ENCODE measurements at regions not wholly inside any gene's neighbourhood (a gene's known extent, or its start where the extent isn't known, plus 50 kb on each side); places are given as distances from the start of the nearest gene placed in this dataset.

GRCh38 chr7:115883629-115884028, 146.9 kb downstream of the TFEC start:
- no peak overlapping the region for H3K27ac Mint-ChIP-seq
- H3K4me1 Mint-ChIP-seq: no peaks in the 10 kb centered on the region
- DNase-seq: no peak
- no peaks in the 10 kb centered on the region for H3K36me3 Mint-ChIP-seq
- no peaks in the 10 kb centered on the region for H3K9me3 Mint-ChIP-seq
- no peak overlapping the region for H3K4me3 Mint-ChIP-seq
- CTCF ChIA-PET: no interaction called here
- no peaks in the 10 kb centered on the region for H3K27me3 Mint-ChIP-seq

GRCh38 chr7:115881476-115881875, 149.1 kb downstream of the TFEC start:
- Mint-ChIP-seq H3K36me3 (no peaks in the 10 kb centered on the region), H3K27ac (no peak overlapping the region), H3K9me3 (no peaks in the 10 kb centered on the region), H3K4me1 (no peaks in the 10 kb centered on the region), H3K4me3 (no peak overlapping the region), H3K27me3 (no peaks in the 10 kb centered on the region)
- CTCF ChIA-PET: no interaction called here
- no peak for DNase-seq

- H3K4me1 Mint-ChIP-seq: no peaks in the 10 kb centered on the region
- no peaks in the 10 kb centered on the region for H3K9me3 Mint-ChIP-seq
- no peaks in the 10 kb centered on the region for H3K27me3 Mint-ChIP-seq
- no peak for DNase-seq
- H3K27ac Mint-ChIP-seq: no peak overlapping the region
- CTCF ChIA-PET: no interaction called here
- no peaks in the 10 kb centered on the region for H3K36me3 Mint-ChIP-seq
- no peak overlapping the region for H3K4me3 Mint-ChIP-seq
Observed at GRCh38 chr7:115879171-115879570, 151.4 kb downstream of the TFEC start.

DNA sequence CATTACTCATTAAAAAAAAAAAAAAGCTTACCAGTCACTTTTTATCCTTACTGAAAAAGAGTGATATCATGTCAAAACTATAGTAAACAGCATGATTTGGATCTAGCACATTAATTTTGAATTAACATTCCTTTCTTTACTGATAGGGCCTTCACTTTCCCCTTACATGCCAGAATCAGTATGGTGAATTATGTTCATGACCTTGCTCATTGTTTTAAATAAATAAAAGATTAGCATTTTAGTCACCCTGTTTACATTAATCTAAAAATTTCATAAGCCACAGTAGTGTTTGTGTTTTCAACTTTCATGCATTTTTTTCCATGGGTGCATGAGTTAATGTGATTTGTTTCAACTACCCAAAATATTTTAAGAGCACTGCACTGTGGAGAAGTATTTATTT, 160.8 kb downstream of the TFEC start:
- Mint-ChIP-seq H3K9me3 (no peaks in the 10 kb centered on the region), H3K36me3 (no peaks in the 10 kb centered on the region), H3K27ac (no peak overlapping the region), H3K4me3 (no peak overlapping the region), H3K27me3 (no peaks in the 10 kb centered on the region), H3K4me1 (no peaks in the 10 kb centered on the region)
- no peak for DNase-seq
- CTCF ChIA-PET: interaction anchor here (0.7 kb wide), 1 partner anchor 42 kb away, joined by 3 read pairs; no protein-coding TSS in a partner anchor

DNA sequence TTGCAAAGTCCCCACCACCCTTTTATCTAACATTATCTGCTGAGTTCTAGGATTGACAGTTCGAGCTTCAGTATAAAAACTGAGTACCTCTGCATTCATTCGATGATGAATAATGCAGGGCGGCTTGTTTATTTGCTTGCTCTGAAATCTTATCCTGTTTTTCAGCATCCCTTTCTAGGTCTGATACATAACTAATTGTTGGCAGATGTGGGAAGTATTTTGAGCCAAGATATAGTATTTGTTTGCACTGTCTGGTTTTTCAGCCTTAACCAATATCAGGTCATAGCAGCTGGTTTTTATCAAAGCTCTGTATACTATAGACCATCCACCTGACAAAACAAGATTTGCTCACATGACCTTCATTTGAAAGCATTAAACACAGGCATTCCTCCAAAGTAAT, 161.4 kb downstream of the TFEC start:
- no peaks in the 10 kb centered on the region for H3K36me3 Mint-ChIP-seq
- no peaks in the 10 kb centered on the region for H3K4me1 Mint-ChIP-seq
- H3K27ac Mint-ChIP-seq: no peak overlapping the region
- H3K9me3 Mint-ChIP-seq: no peaks in the 10 kb centered on the region
- CTCF ChIA-PET: no interaction called here
- no peak overlapping the region for H3K4me3 Mint-ChIP-seq
- H3K27me3 Mint-ChIP-seq: no peaks in the 10 kb centered on the region
- DNase-seq: no peak

DNA sequence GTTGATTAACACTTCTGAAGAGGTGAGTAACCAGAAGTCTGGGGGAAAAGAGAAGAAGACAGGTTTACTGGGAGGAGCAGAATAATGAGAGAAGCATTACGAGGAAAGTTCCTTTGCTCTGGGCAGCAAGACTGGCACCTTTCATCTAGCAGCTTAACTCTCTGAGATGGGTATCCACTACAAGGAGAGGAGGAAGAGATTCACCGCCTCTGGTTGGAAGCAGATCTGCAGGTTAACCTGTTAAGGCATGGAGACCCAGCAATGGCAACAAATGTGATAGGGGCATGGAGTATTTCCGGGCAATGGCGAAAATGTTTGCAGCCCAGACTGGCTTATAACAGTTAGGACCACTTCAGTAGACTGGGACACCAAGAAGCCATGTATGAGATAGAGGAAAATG, 162.2 kb downstream of the TFEC start:
- CTCF ChIA-PET: no interaction called here
- Mint-ChIP-seq H3K27me3 (no peaks in the 10 kb centered on the region), H3K9me3 (no peaks in the 10 kb centered on the region), H3K27ac (no peak overlapping the region), H3K4me1 (no peaks in the 10 kb centered on the region), H3K36me3 (no peaks in the 10 kb centered on the region), H3K4me3 (no peak overlapping the region)
- DNase-seq: no peak

DNA sequence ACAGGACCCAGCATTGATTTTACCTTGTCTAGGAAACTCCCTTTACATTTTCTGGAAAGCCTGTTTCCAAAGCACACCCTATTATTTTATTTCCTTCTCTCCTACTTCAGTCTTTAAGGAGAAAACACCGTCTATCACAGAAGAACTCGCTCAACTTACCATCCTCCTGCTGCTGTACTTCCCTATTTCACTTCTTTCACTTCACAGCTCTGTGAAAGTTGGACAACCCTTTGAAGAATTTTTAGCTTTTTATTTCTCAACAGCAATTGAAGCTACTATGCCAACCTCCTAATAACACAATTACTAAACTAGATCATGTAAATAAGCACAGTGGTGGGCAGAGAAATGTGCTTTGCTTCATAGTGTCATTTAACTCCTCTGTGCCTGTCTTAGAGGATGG, 166.5 kb downstream of the TFEC start:
- H3K4me3 Mint-ChIP-seq: no peak overlapping the region
- no peaks in the 10 kb centered on the region for H3K27me3 Mint-ChIP-seq
- DNase-seq: no peak
- no peak overlapping the region for H3K27ac Mint-ChIP-seq
- H3K36me3 Mint-ChIP-seq: no peaks in the 10 kb centered on the region
- CTCF ChIA-PET: no interaction called here
- H3K4me1 Mint-ChIP-seq: no peaks in the 10 kb centered on the region
- no peaks in the 10 kb centered on the region for H3K9me3 Mint-ChIP-seq

DNA sequence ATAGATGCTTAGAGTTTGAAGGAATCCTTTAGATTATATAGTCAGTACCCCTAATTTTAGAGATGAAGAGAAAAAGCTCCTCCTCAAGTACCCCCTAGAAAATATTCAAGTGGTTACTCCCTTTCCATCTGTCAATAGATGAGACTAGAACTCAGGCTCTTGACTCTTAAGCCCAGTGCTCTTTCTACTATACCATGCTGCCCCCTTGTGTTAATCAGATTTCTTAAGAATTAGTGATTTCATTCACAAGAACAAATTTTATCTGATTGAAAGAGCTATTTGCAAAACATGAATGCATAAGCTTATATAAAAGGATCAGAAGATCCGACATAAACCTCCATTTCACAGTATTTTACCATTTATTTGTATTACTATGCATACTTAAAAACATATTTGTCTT, 179.3 kb downstream of the TFEC start:
- DNase-seq: no peak
- no peak overlapping the region for H3K27ac Mint-ChIP-seq
- H3K27me3 Mint-ChIP-seq: no peaks in the 10 kb centered on the region
- no peaks in the 10 kb centered on the region for H3K36me3 Mint-ChIP-seq
- CTCF ChIA-PET: interaction anchor here (0.6 kb wide), 2 partner anchors 74 to 1769 kb away, joined by 3 read pairs; no protein-coding TSS in a partner anchor
- H3K4me3 Mint-ChIP-seq: no peak overlapping the region
- no peaks in the 10 kb centered on the region for H3K9me3 Mint-ChIP-seq
- no peaks in the 10 kb centered on the region for H3K4me1 Mint-ChIP-seq

DNA sequence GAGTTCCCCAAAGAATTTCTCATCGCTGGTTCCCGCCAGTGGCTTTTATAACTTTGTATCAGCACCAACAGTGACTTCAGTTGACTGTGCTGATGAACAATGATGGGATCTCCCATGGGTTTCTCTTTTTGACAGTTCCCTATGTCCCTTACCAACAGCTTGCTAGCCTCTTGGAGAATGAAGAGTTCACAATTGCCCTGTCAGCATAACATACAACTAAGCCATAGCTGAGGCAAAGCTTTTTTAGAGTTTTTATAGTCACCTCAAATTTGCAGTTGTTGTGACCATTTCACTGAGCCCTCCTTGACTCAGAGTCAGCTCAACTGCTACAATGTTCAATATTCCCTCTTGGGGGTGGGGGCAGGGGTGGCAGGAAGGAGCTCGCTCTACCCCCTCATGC, 179.8 kb downstream of the TFEC start:
- Mint-ChIP-seq H3K36me3 (no peaks in the 10 kb centered on the region), H3K9me3 (no peaks in the 10 kb centered on the region), H3K4me1 (no peaks in the 10 kb centered on the region), H3K27me3 (no peaks in the 10 kb centered on the region), H3K27ac (no peak overlapping the region), H3K4me3 (no peak overlapping the region)
- CTCF ChIA-PET: interaction anchor here (0.6 to 1.0 kb wide), 2 partner anchors 74 to 1763 kb away, joined by 3 read pairs; no protein-coding TSS in a partner anchor
- no peak for DNase-seq

DNA sequence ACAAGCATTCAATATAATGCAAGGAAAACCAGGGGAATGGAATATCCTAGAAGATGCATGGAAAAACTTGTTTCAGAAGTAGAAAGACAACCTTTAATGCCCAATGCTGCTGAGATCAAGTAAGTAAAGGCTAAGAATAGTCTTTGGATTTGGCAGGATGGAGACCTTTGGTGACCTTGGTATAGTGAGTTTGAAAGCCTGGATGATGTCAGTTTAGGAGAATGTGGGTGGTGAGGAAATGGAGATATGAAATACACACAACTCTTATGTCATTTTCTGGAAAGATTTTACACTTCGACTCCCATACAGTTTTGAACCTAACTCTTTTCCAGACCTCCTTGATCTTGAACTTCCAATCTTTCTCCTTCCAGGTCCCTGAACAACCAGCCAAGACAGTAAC, 185.7 kb downstream of the TFEC start:
- CTCF ChIA-PET: no interaction called here
- Mint-ChIP-seq H3K36me3 (no peaks in the 10 kb centered on the region), H3K27ac (no peak overlapping the region), H3K4me1 (no peaks in the 10 kb centered on the region), H3K9me3 (no peaks in the 10 kb centered on the region), H3K27me3 (no peaks in the 10 kb centered on the region), H3K4me3 (no peak overlapping the region)
- DNase-seq: no peak

DNA sequence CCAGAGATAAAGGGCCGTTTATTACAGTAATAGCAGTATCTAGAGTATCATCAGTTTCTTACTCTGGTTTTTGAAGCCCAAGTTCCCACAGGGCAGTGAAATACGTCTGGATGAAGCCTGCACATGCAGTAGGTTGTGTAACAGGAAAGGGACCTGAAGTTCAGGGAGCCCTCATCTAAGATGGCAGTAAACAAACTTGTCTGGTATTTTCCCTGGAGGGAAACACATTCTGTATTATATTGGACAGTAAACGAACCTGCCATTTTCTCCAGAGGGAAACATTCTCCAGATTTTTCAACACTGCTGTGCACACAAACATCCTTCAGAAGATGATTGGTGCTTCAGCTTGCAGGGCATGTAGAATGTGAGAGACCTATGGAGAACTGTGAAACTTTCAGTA, 189.9 kb downstream of the TFEC start:
- H3K27me3 Mint-ChIP-seq: no peaks in the 10 kb centered on the region
- no peak overlapping the region for H3K4me3 Mint-ChIP-seq
- DNase-seq: no peak
- H3K9me3 Mint-ChIP-seq: no peaks in the 10 kb centered on the region
- H3K4me1 Mint-ChIP-seq: no peaks in the 10 kb centered on the region
- H3K36me3 Mint-ChIP-seq: no peaks in the 10 kb centered on the region
- H3K27ac Mint-ChIP-seq: no peak overlapping the region
- CTCF ChIA-PET: no interaction called here

DNA sequence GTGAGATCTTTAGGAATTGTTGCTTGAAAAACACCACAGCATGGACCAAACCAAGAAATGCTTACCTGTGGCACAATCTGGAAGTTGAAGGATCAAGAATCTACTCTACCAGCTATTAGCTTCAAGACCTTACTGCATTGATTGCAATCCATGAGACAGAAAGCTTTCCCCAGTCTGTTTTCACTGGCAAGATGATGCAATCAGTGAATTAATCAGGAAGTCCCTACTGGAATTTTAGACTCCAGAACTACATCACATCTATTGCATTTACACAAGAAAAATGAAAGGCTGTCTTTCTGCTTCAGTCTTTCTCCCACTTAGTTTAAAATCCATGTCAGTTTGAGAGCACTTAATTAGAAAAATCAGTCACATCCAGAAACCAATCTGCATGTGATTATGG, 191.7 kb downstream of the TFEC start:
- no peaks in the 10 kb centered on the region for H3K9me3 Mint-ChIP-seq
- no peaks in the 10 kb centered on the region for H3K4me1 Mint-ChIP-seq
- CTCF ChIA-PET: no interaction called here
- no peak overlapping the region for H3K4me3 Mint-ChIP-seq
- no peaks in the 10 kb centered on the region for H3K36me3 Mint-ChIP-seq
- no peak overlapping the region for H3K27ac Mint-ChIP-seq
- no peak for DNase-seq
- H3K27me3 Mint-ChIP-seq: no peaks in the 10 kb centered on the region

GRCh38 chr7:115831371-115831770, 199.2 kb downstream of the TFEC start:
- CTCF ChIA-PET: no interaction called here
- H3K4me1 Mint-ChIP-seq: no peaks in the 10 kb centered on the region
- no peaks in the 10 kb centered on the region for H3K36me3 Mint-ChIP-seq
- no peak for DNase-seq
- H3K9me3 Mint-ChIP-seq: no peaks in the 10 kb centered on the region
- no peaks in the 10 kb centered on the region for H3K27me3 Mint-ChIP-seq
- H3K27ac Mint-ChIP-seq: no peak overlapping the region
- H3K4me3 Mint-ChIP-seq: no peak overlapping the region

DNA sequence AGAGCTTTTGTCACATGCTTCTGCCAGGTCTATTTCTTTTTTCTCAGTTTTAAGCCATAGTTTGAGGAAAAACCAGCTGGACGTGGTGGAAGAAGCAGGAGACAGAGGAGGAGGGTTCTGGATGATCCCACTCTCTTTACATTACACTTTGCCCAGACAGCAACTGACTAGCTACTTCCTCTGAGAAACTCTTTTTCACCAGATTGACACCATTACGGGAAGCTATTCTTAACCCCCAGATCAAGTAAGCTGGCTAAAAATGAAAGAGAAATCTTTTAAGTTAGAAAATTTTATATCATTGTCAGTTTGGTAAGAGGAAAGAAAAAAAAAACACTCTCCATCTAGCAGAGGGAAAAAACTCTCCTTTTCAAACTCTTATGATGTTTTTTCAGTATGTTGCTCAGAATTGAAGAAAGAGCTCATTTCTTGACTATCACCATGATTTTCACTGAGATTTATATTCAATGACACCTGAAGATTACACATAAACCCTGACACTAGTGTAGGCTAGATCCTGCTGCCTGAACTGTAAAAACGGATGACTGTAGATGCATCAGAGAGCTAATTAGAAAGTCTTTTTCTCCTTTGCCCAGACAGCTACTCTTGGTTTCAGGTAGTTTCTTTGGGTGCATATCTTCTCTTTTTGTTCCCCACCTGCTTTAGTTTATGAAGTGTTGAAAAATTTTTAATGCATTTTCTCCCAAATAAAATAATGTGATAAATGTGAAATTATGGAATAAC, 203.1 kb downstream of the TFEC start:
- no peaks in the 10 kb centered on the region for H3K4me1 Mint-ChIP-seq
- no peaks in the 10 kb centered on the region for H3K36me3 Mint-ChIP-seq
- no peak overlapping the region for H3K4me3 Mint-ChIP-seq
- H3K27me3 Mint-ChIP-seq: no peaks in the 10 kb centered on the region
- DNase-seq: no peak
- H3K9me3 Mint-ChIP-seq: no peaks in the 10 kb centered on the region
- CTCF ChIA-PET: interaction anchor here (0.6 kb wide), 1 partner anchor 43 kb away, joined by 3 read pairs; no protein-coding TSS in a partner anchor
- no peak overlapping the region for H3K27ac Mint-ChIP-seq

GRCh38 chr7:115825456-115826115, 205.0 kb downstream of the TFEC start:
- Mint-ChIP-seq H3K27ac (no peak overlapping the region), H3K4me1 (no peaks in the 10 kb centered on the region), H3K9me3 (no peaks in the 10 kb centered on the region), H3K4me3 (no peak overlapping the region), H3K27me3 (no peaks in the 10 kb centered on the region), H3K36me3 (no peaks in the 10 kb centered on the region)
- DNase-seq: no peak
- CTCF ChIA-PET: interaction anchor here (0.6 kb wide), 1 partner anchor 57 kb away, joined by 3 read pairs; no protein-coding TSS in a partner anchor

Measured in activated naive CD4-positive, alpha-beta T cell treated with anti-CD3 and anti-CD28 coated beads, Interleukin-2, amount 10 ng/mL, durations not matched to agents 7 days and 5 days (primary cell).